ENCODE measurements at regions not wholly inside any gene's neighbourhood (a gene's known extent, or its start where the extent isn't known, plus 50 kb on each side); places are given as distances from the start of the nearest gene placed in this dataset.

DNA sequence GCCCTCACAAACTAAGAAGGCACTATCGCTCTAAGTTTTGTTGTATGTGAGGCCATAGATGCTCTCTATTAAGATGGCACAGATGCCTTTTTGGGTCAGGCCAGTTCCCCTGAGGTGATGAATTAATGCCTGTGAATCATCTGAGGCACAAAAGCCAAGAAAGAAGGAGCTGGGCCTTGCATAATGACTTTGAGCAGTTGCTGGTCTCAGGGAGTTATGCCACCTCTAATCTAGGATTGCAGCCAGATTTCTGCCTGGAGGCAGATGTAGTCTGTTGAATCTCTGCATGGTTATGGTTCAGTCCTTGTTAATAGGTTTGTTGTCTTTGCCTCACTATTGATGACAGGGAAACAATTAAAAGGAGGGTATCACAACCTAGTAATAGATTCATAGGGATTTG lies 168.1 kb upstream of the CHRM3 start:
- TF ChIP-seq, protein P1, sequence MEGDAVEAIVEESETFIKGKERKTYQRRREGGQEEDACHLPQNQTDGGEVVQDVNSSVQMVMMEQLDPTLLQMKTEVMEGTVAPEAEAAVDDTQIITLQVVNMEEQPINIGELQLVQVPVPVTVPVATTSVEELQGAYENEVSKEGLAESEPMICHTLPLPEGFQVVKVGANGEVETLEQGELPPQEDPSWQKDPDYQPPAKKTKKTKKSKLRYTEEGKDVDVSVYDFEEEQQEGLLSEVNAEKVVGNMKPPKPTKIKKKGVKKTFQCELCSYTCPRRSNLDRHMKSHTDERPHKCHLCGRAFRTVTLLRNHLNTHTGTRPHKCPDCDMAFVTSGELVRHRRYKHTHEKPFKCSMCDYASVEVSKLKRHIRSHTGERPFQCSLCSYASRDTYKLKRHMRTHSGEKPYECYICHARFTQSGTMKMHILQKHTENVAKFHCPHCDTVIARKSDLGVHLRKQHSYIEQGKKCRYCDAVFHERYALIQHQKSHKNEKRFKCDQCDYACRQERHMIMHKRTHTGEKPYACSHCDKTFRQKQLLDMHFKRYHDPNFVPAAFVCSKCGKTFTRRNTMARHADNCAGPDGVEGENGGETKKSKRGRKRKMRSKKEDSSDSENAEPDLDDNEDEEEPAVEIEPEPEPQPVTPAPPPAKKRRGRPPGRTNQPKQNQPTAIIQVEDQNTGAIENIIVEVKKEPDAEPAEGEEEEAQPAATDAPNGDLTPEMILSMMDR (IDR thresholded peaks at IDR 0.05) = no peak
- TF ChIP-seq POLR2AphosphoS5 (IDR thresholded peaks at IDR 0.05) = no peak
